ENCODE measurements at regions not wholly inside any gene's neighbourhood (a gene's known extent, or its start where the extent isn't known, plus 50 kb on each side); places are given as distances from the start of the nearest gene placed in this dataset.

- no peak for TF ChIP-seq POLR2A (IDR thresholded peaks at IDR 0.05)
- TF ChIP-seq CTCF (IDR thresholded peaks at IDR 0.05): no peak
- 94% methylated on average over 2 of the region's 2 CpGs for WGBS, 2 donors
- intact Hi-C loops (cut with DNase I; ENCODE audit: low total_unique reads): no loop called here
- DNase-seq (ENCODE audit: low spot score in 2 of 2): no peak
- H3K4me3 ChIP-seq (ENCODE audit: low read depth, poor library complexity, severe bottlenecking): no peak overlapping the region
These were observed 928.0 kb downstream of the EFNB2 start for GRCh38 chr13:105607426-105607825.

GRCh38 chr13:105607016-105607415 lies 928.4 kb downstream of the EFNB2 start:
- no peak overlapping the region for H3K4me3 ChIP-seq (ENCODE audit: low read depth, poor library complexity, severe bottlenecking)
- intact Hi-C loops (cut with DNase I; ENCODE audit: low total_unique reads): no loop called here
- TF ChIP-seq CTCF (IDR thresholded peaks at IDR 0.05) (no peak), POLR2A (IDR thresholded peaks at IDR 0.05) (no peak)
- WGBS, 2 donors: 71 to 72% methylated on average over 2 of the region's 2 CpGs
- DNase-seq (ENCODE audit: low spot score in 2 of 2): no peak

- intact Hi-C loops (cut with DNase I; ENCODE audit: low total_unique reads): no loop called here
- WGBS, 2 donors: 44 to 50% methylated on average over 8 of the region's 8 CpGs
- no peak overlapping the region for H3K4me3 ChIP-seq (ENCODE audit: low read depth, poor library complexity, severe bottlenecking)
- no peak for DNase-seq (ENCODE audit: low spot score in 2 of 2)
- TF ChIP-seq POLR2A (IDR thresholded peaks at IDR 0.05): no peak
- TF ChIP-seq CTCF (IDR thresholded peaks at IDR 0.05): no peak
These were observed 932.3 kb downstream of the EFNB2 start for GRCh38 chr13:105602956-105603670.

- no peak for DNase-seq (ENCODE audit: low spot score in 2 of 2)
- intact Hi-C loops (cut with DNase I; ENCODE audit: low total_unique reads): no loop called here
- TF ChIP-seq POLR2A (IDR thresholded peaks at IDR 0.05): no peak
- no peak for TF ChIP-seq CTCF (IDR thresholded peaks at IDR 0.05)
- no peak overlapping the region for H3K4me3 ChIP-seq (ENCODE audit: low read depth, poor library complexity, severe bottlenecking)
- 48 to 50% methylated on average over 6 of the region's 6 CpGs for WGBS, 2 donors
These were observed 935.9 kb downstream of the EFNB2 start for GRCh38 chr13:105599477-105600037.

GRCh38 chr13:105598529-105598928 lies 936.9 kb downstream of the EFNB2 start:
- intact Hi-C loops (cut with DNase I; ENCODE audit: low total_unique reads): no loop called here
- H3K4me3 ChIP-seq (ENCODE audit: low read depth, poor library complexity, severe bottlenecking): no peak overlapping the region
- TF ChIP-seq POLR2A (IDR thresholded peaks at IDR 0.05) (no peak), CTCF (IDR thresholded peaks at IDR 0.05) (no peak)
- WGBS, 2 donors: 85 to 89% methylated on average over 2 of the region's 2 CpGs
- DNase-seq (ENCODE audit: low spot score in 2 of 2): no peak

- TF ChIP-seq CTCF (IDR thresholded peaks at IDR 0.05): no peak
- TF ChIP-seq POLR2A (IDR thresholded peaks at IDR 0.05): no peak
- WGBS, 2 donors: 64 to 95% methylated on average over 1 to 2 of the region's 6 CpGs
- intact Hi-C loops (cut with DNase I; ENCODE audit: low total_unique reads): no loop called here
These were observed 937.9 kb downstream of the EFNB2 start for GRCh38 chr13:105597573-105597972.

More at GRCh38 chr13:105597573-105597972, 937.9 kb downstream of the EFNB2 start:
- no peak overlapping the region for H3K4me3 ChIP-seq (ENCODE audit: low read depth, poor library complexity, severe bottlenecking)
- no peak for DNase-seq (ENCODE audit: low spot score in 2 of 2)

Measured in lower leg skin (tissue), 4 donors.